Cardiac muscle cell (in vitro differentiated cells and primary cell): ENCODE measurements at regions not wholly inside any gene's neighbourhood (a gene's known extent, or its start where the extent isn't known, plus 50 kb on each side); places are given as distances from the start of the nearest gene placed in this dataset.

Experiments
- DNase-seq, 2 donors: peaks; one replicate each; pipeline versions ENCODE4 v3.0.0 to v3.0.0-alpha.2; 2010 to 2017; ENCODE audit warnings: low read depth in 1 of 2, low spot score in 1 of 2
- H3K27ac ChIP-seq: fragments of 200-600 bp; sonication (generic); 2 replicates; pipeline ENCODE4 v1.5.1; 2016
- H3K27me3 ChIP-seq: fragments of 200-600 bp; sonication (generic); 2 replicates; pipeline ENCODE4 v1.6.0; 2016; ENCODE audit warnings: control low read depth
- H3K36me3 ChIP-seq: fragments of 200-600 bp; sonication (generic); 2 replicates; pipeline ENCODE4 v1.5.1; 2016; ENCODE audit warnings: control low read depth
- H3K4me1 ChIP-seq: fragments of 200-600 bp; sonication (generic); 2 replicates; pipeline ENCODE4 v1.8.1; 2017; ENCODE audit warnings: low read depth, mild to moderate bottlenecking, mixed run types
- H3K4me3 ChIP-seq: fragments of 200-600 bp; sonication (generic); 2 replicates; pipeline ENCODE4 v1.5.1; 2016; ENCODE audit warnings: mild to moderate bottlenecking
- H3K9me3 ChIP-seq: fragments of 200-600 bp; sonication (generic); 2 replicates; pipeline ENCODE4 v1.5.1; 2017; ENCODE audit warnings: low read depth, mild to moderate bottlenecking, control low read depth
- CTCF ChIP-seq: IDR thresholded peaks from 2 replicates; pipeline ENCODE4 v1.5.1; 2012; ENCODE audit warnings: low read depth, mild to moderate bottlenecking, low read length

- Histone ChIP-seq H3K27ac (no peak overlapping the region), H3K4me3 (no peak overlapping the region), H3K9me3 (no peaks in the 10 kb centered on the region), H3K36me3 (no peaks in the 10 kb centered on the region), H3K27me3 (peaks cover 2% of the 10 kb centered on the region), H3K4me1 (no peaks in the 10 kb centered on the region)
- no peak for TF ChIP-seq CTCF
- DNase-seq: no peak
These were observed 404.0 kb downstream of the TLE4 start for GRCh38 chr9:79975621-79976256.

- Histone ChIP-seq H3K27ac (no peak overlapping the region), H3K9me3 (no peaks in the 10 kb centered on the region), H3K4me3 (no peak overlapping the region), H3K36me3 (no peaks in the 10 kb centered on the region), H3K27me3 (no peaks in the 10 kb centered on the region), H3K4me1 (no peaks in the 10 kb centered on the region)
- TF ChIP-seq CTCF: no peak
- no peak for DNase-seq
These were observed 403.1 kb downstream of the TLE4 start for GRCh38 chr9:79974806-79975422.

- Histone ChIP-seq H3K4me1 (no peaks in the 10 kb centered on the region), H3K4me3 (no peak overlapping the region), H3K36me3 (no peaks in the 10 kb centered on the region), H3K27ac (no peak overlapping the region), H3K27me3 (no peaks in the 10 kb centered on the region), H3K9me3 (no peaks in the 10 kb centered on the region)
- TF ChIP-seq CTCF: no peak
- DNase-seq: no peak
These were observed 401.9 kb downstream of the TLE4 start for GRCh38 chr9:79973627-79974026.

- no peak overlapping the region for H3K4me3 ChIP-seq
- H3K4me1 ChIP-seq: no peaks in the 10 kb centered on the region
- TF ChIP-seq CTCF: no peak
These were observed 398.3 kb downstream of the TLE4 start for GRCh38 chr9:79970146-79970425.

DNA sequence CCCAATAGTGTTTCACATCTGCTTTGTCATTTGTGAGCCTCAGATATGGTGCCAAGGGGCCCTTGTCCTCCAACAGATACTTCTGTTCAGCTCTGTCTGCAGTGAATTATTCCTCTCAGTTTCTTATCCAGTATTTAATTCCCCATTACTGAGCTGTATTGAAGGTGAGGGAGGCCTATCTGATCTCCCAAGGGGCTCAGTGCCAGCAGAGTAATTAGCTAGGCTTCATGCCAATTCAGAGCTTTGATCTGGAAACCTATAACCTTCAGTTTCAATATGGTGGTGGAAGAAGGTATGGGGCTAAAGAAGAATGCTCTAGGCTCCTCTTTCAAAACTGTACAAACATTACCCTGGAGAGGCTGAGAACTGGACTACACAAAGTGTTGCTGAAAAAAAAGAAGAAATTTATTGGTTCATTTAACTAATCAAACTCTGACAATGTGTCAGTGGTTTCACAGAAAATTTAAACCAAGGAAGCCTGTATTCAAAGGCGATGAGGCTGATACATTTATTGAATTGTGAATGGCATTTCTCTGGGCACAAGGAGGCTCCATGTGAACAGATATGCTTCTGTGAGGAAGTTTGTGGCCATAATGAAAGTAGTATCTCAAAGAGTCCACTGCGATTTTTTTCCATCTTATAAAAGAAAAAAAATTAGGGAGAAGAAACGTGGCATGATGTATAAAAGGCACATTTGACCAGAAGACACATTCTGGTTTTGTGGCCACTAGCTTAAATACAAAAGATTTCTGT is 397.8 kb downstream of the TLE4 start:
- H3K27ac ChIP-seq: no peak overlapping the region
- H3K36me3 ChIP-seq: no peaks in the 10 kb centered on the region
- peaks cover 2% of the 10 kb centered on the region for H3K27me3 ChIP-seq
- no peak for DNase-seq
- no peaks in the 10 kb centered on the region for H3K4me1 ChIP-seq
- no peak for TF ChIP-seq CTCF
- no peak overlapping the region for H3K4me3 ChIP-seq
- no peaks in the 10 kb centered on the region for H3K9me3 ChIP-seq

More at GRCh38 chr9:79970146-79970425, 398.3 kb downstream of the TLE4 start:
- no peak overlapping the region for H3K27ac ChIP-seq
- no peaks in the 10 kb centered on the region for H3K9me3 ChIP-seq
- H3K27me3 ChIP-seq: no peaks in the 10 kb centered on the region
- H3K36me3 ChIP-seq: no peaks in the 10 kb centered on the region
- DNase-seq: no peak
